Mammary epithelial cell (primary cell): ENCODE measurements at regions not wholly inside any gene's neighbourhood (a gene's known extent, or its start where the extent isn't known, plus 50 kb on each side); places are given as distances from the start of the nearest gene placed in this dataset.
"Not testable (repeated sequence)": the region's sequence is repeated elsewhere in the genome, so short reads cannot be mapped to it uniquely, and the experiment has no call there.

Source experiments
- CTCF ChIP-seq, 2 donors: IDR thresholded peaks in 1 of 2; conservative IDR thresholded peaks in 1 of 2; 2 replicates each; pipeline ENCODE4 v1.5.1; 2011 to 2012; ENCODE audit warnings: inconsistent platforms in 2 of 2, low read length in 2 of 2, mild to moderate bottlenecking in 2 of 2, control low read depth in 1 of 2, low read depth in 1 of 2; ENCODE audit not compliant: insufficient read depth in 1 of 2; ENCODE audit errors: extremely low read depth in 1 of 2
- EZH2 ChIP-seq: IDR thresholded peaks from 2 replicates; pipeline ENCODE4 v1.6.1; 2012; ENCODE audit warnings: low read length, inconsistent platforms, borderline replicate concordance

DNA sequence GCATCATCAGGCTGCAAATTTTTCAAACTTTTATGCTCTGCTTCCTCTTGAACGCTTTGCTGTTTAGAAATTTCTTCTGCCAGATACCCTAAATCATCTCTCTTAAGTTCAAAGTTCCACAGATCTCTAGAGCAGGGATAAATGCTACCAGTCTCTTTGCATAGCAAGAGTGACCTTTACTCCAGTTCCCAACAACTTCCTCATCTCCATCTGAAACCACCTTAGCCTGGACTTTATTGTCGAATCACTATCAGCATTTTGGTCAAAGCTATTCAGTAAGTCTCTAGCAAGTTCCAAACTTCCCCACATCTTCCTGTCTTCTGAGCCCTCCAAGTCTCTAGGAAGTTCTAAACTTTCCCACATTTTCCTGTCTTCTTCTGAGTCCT, 170.9 kb downstream of the MAIP1 start:
- not testable (repeated sequence) for TF ChIP-seq CTCF (conservative IDR thresholded peaks at IDR 0.05 in 1 of 2, IDR thresholded peaks at IDR 0.05 in 1 of 2; ENCODE audit: extremely low read depth in 1 of 2, insufficient read depth in 1 of 2, low read depth in 1 of 2, low read length in 2 of 2); EZH2
